SH-SY5Y (cell line): ENCODE measurements at regions not wholly inside any gene's neighbourhood (a gene's known extent, or its start where the extent isn't known, plus 50 kb on each side); places are given as distances from the start of the nearest gene placed in this dataset.

ENCODE experiments used
- GATA2 ChIP-seq: IDR thresholded peaks from 2 replicates; pipeline ENCODE4 v1.6.1; 2011; ENCODE audit warnings: mild to moderate bottlenecking, low read depth, low read length
- GATA3 ChIP-seq: IDR thresholded peaks from 2 replicates; pipeline ENCODE4 v1.6.1; 2011; ENCODE audit warnings: low read depth, mild to moderate bottlenecking, low read length, moderate library complexity

- TF ChIP-seq GATA2 (no peak), GATA3 (no peak)
Observed at GRCh38 chr20:51966296-51966971, 164.1 kb upstream of the SALL4 start.
